Ovary (tissue), 3 donors: ENCODE measurements at regions not wholly inside any gene's neighbourhood (a gene's known extent, or its start where the extent isn't known, plus 50 kb on each side); places are given as distances from the start of the nearest gene placed in this dataset.

Source experiments
- EP300 ChIP-seq: sonication (generic); formaldehyde crosslinking; IDR thresholded peaks from one replicate; pipeline ENCODE4 v1.6.1; 2017; ENCODE audit warnings: antibody characterized with exemption
- POLR2A ChIP-seq: fragments of 450-650 bp; IDR thresholded peaks from one replicate; pipeline ENCODE4 v1.6.1; 2017; ENCODE audit warnings: antibody characterized with exemption, mild to moderate bottlenecking, moderate library complexity
- TF ChIP-seq, protein P1 (sequence below), 3 donors: fragments of 450-650 bp in 2 of 3; fragments of 200-600 bp in 1 of 3; IDR thresholded peaks; one replicate each; pipeline versions ENCODE4 v1.5.1 to v1.8.0; 2016 to 2022; ENCODE audit warnings: antibody characterized with exemption in 3 of 3, mild to moderate bottlenecking in 1 of 3
- donor health status: DM: no; HTN: no; CAD: no.

DNA sequence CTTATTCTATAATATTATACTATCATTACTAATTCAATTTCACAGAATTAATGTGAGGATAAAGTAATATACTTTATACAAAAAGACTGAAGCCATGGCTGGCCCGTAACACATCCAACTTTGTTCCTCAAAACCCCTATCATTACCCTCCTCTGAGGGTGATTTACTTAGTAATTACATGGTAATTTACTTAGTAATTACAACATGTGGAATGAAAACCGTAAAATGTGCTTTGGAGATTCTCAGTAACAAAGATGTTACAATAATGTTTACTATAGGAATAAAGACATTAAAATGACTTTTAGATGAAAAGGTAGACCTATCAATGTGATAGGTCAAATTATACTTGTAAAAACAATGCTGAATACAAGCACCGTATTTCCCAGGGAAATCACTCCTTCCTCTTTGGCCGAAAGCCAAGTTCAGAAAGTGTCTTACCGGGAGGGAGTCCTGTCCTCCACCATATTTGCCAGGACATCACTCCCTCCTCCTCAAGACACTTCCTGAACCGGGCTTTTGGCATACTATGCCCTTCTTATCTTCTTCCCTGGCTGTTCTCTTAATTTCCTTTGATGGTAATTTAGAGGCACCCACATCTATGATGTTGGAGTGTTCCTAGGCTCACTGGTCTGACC lies 1047.8 kb downstream of the SOCS6 start:
- TF ChIP-seq, protein P1, sequence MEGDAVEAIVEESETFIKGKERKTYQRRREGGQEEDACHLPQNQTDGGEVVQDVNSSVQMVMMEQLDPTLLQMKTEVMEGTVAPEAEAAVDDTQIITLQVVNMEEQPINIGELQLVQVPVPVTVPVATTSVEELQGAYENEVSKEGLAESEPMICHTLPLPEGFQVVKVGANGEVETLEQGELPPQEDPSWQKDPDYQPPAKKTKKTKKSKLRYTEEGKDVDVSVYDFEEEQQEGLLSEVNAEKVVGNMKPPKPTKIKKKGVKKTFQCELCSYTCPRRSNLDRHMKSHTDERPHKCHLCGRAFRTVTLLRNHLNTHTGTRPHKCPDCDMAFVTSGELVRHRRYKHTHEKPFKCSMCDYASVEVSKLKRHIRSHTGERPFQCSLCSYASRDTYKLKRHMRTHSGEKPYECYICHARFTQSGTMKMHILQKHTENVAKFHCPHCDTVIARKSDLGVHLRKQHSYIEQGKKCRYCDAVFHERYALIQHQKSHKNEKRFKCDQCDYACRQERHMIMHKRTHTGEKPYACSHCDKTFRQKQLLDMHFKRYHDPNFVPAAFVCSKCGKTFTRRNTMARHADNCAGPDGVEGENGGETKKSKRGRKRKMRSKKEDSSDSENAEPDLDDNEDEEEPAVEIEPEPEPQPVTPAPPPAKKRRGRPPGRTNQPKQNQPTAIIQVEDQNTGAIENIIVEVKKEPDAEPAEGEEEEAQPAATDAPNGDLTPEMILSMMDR (IDR thresholded peaks at IDR 0.05), result no peak
- TF ChIP-seq POLR2A (no peak), EP300 (no peak)
